HL-60 (cell line): ENCODE measurements at regions not wholly inside any gene's neighbourhood (a gene's known extent, or its start where the extent isn't known, plus 50 kb on each side); places are given as distances from the start of the nearest gene placed in this dataset.

Experiments used
- CTCF ChIP-seq: IDR thresholded peaks from one replicate; pipeline ENCODE4 v1.5.1; 2011; ENCODE audit warnings: low read length, control low read depth, inconsistent platforms; ENCODE audit not compliant: insufficient read depth
- GABPA ChIP-seq: IDR thresholded peaks from 2 replicates; pipeline ENCODE4 v1.6.1; 2012; ENCODE audit warnings: low read depth
- POLR2AphosphoS5 ChIP-seq: IDR thresholded peaks from 2 replicates; pipeline ENCODE4 v1.6.1; 2012; ENCODE audit warnings: low read depth
- REST ChIP-seq: IDR thresholded peaks from 2 replicates; pipeline ENCODE4 v1.6.1; 2012; ENCODE audit warnings: low read depth; ENCODE audit not compliant: insufficient replicate concordance

GRCh38 chr19:34597596-34597995 lies 79.4 kb downstream of the SCGB2B2 start:
- TF ChIP-seq CTCF: no peak
- TF ChIP-seq GABPA: no peak
- no peak for TF ChIP-seq REST
- no peak for TF ChIP-seq POLR2AphosphoS5
